DND-41 (cell line): ENCODE measurements at regions not wholly inside any gene's neighbourhood (a gene's known extent, or its start where the extent isn't known, plus 50 kb on each side); places are given as distances from the start of the nearest gene placed in this dataset.

ENCODE experiments used
- ATAC-seq: fragments of 200-7000 bp; cut with Tn5 transposase; 3 replicates; pipeline ENCODE4 v1.9.1; 2021; ENCODE audit warnings: low read depth; ENCODE audit not compliant: insufficient read depth
- DNase-seq: peaks from one replicate; pipeline ENCODE4 v3.0.0-alpha.2; 2020
- H2AFZ ChIP-seq: 2 replicates; pipeline ENCODE4 v1.6.0; 2012; ENCODE audit warnings: low read depth, low read length
- H3K27ac ChIP-seq: 2 replicates; pipeline ENCODE4 v1.5.1; 2012; ENCODE audit warnings: low read length, inconsistent platforms
- H3K27me3 ChIP-seq: fragments of 200-600 bp; sonication (generic); 2 replicates; pipeline ENCODE4 v1.6.0; 2012; ENCODE audit warnings: low read length, mild to moderate bottlenecking, inconsistent platforms; ENCODE audit not compliant: insufficient read depth, poor library complexity
- H3K36me3 ChIP-seq: 2 replicates; pipeline ENCODE4 v1.5.1; 2012; ENCODE audit warnings: low read length, inconsistent platforms; ENCODE audit not compliant: insufficient read depth
- H3K4me1 ChIP-seq: 2 replicates; pipeline ENCODE4 v1.5.1; 2012; ENCODE audit warnings: mild to moderate bottlenecking, low read length; ENCODE audit not compliant: insufficient read depth
- H3K4me2 ChIP-seq: 2 replicates; pipeline ENCODE4 v1.6.0; 2012; ENCODE audit warnings: mild to moderate bottlenecking, moderate library complexity, low read length, inconsistent platforms; ENCODE audit not compliant: insufficient read depth
- H3K4me3 ChIP-seq, 2 experiments: fragments of 200-600 bp in 1 of 2; shearing (Covaris generic) in 1 of 2; 2 replicates each; pipeline ENCODE4 v1.5.1; 2012 to 2016; ENCODE audit warnings: inconsistent platforms in 2 of 2, low read length in 2 of 2, mild to moderate bottlenecking in 2 of 2, low read depth in 1 of 2, moderate library complexity in 1 of 2
- H3K79me2 ChIP-seq: 2 replicates; pipeline ENCODE4 v1.6.0; 2012; ENCODE audit warnings: low read length, inconsistent platforms; ENCODE audit not compliant: insufficient read depth
- H3K9ac ChIP-seq: 2 replicates; pipeline ENCODE4 v1.6.0; 2012; ENCODE audit warnings: low read depth, mild to moderate bottlenecking, inconsistent platforms, low read length, moderate library complexity
- H3K9me3 ChIP-seq: 2 replicates; pipeline ENCODE4 v1.5.1; 2012; ENCODE audit warnings: low read length, moderate library complexity, mild to moderate bottlenecking, inconsistent platforms; ENCODE audit not compliant: insufficient read depth, severe bottlenecking
- H4K20me1 ChIP-seq: 2 replicates; pipeline ENCODE4 v1.6.0; 2012; ENCODE audit warnings: low read length; ENCODE audit not compliant: insufficient read depth
- EZH2 ChIP-seq: IDR thresholded peaks from 3 replicates; pipeline ENCODE4 v1.6.1; 2012; ENCODE audit warnings: borderline replicate concordance, low read depth, mild to moderate bottlenecking, moderate library complexity, low read length, inconsistent platforms; ENCODE audit not compliant: severe bottlenecking
- TF ChIP-seq, protein P1 (sequence below): IDR thresholded peaks from 2 replicates; pipeline ENCODE4 v1.5.1; 2012; ENCODE audit warnings: borderline replicate concordance, low read length, moderate library complexity, mild to moderate bottlenecking; ENCODE audit not compliant: poor library complexity, severe bottlenecking; ENCODE audit errors: extremely low read depth

DNA sequence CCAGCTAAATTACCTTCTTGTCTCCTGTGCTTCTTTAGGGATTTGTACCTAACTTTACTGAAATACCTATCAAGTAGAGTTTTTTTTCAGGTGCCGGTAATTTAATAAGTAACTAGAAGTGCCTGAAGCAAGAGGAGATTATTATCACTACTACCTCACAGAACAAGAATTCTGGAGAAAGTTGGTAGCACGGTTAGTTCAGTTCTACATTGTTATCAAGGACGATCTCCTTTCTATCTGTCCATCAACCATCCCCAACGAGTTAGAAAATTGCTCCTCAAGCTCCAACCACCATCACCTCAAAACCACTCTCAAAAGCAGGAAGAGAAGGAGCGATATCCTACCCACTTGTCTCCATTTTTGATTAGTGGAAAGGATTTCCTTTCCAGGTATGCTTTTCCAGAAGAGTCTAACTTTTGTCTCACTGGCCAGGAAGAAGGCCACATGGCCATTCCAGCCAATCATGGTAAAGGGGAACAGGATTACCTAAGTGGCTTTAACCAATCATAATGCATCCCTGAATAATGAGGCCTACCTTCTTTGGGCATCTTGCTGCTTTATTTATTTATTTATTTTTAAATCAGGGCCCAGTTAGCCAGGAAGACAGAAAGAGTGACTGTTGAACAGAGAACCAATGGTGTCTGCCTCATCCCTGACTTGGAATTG, 265.2 kb downstream of the SNX13 start:
- Histone ChIP-seq H3K9me3 (no peaks in the 10 kb centered on the region), H3K4me1 (no peaks in the 10 kb centered on the region), H3K36me3 (no peaks in the 10 kb centered on the region), H3K79me2 (no peaks in the 10 kb centered on the region), H3K4me2 (no peak overlapping the region), H3K4me3 (no peak overlapping the region), H3K27me3 (no peaks in the 10 kb centered on the region), H2AFZ (no peak overlapping the region), H4K20me1 (no peaks in the 10 kb centered on the region), H3K9ac (no peak overlapping the region), H3K27ac (no peak overlapping the region)
- TF ChIP-seq EZH2: no peak
- TF ChIP-seq, protein P1, sequence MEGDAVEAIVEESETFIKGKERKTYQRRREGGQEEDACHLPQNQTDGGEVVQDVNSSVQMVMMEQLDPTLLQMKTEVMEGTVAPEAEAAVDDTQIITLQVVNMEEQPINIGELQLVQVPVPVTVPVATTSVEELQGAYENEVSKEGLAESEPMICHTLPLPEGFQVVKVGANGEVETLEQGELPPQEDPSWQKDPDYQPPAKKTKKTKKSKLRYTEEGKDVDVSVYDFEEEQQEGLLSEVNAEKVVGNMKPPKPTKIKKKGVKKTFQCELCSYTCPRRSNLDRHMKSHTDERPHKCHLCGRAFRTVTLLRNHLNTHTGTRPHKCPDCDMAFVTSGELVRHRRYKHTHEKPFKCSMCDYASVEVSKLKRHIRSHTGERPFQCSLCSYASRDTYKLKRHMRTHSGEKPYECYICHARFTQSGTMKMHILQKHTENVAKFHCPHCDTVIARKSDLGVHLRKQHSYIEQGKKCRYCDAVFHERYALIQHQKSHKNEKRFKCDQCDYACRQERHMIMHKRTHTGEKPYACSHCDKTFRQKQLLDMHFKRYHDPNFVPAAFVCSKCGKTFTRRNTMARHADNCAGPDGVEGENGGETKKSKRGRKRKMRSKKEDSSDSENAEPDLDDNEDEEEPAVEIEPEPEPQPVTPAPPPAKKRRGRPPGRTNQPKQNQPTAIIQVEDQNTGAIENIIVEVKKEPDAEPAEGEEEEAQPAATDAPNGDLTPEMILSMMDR: no peak
- ATAC-seq (no peak), DNase-seq (no peak)

DNA sequence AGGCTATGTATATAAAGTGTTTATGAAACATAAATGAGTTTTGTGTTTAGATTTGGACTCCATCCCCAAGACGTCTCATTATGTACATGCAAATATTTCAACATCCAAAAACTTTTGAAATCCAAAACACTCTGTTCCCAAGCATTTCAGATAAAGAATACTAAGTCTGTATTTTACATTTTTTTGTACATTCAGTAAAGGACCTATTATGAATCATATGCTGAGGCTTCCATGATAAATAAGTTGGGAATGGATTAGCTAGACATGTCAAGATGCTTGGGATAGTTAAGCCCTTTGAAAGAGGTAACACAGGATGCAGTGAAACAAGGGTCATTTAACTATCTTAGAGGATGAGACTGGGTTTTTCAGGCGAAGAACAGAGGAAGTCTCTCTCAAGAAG, 262.9 kb downstream of the SNX13 start:
- Histone ChIP-seq H3K4me3 (no peak overlapping the region), H3K27me3 (no peaks in the 10 kb centered on the region), H3K36me3 (no peaks in the 10 kb centered on the region), H3K9me3 (no peaks in the 10 kb centered on the region), H3K79me2 (no peaks in the 10 kb centered on the region), H3K27ac (no peak overlapping the region), H2AFZ (no peak overlapping the region), H3K4me1 (no peaks in the 10 kb centered on the region), H3K9ac (no peak overlapping the region), H3K4me2 (no peak overlapping the region), H4K20me1 (no peaks in the 10 kb centered on the region)
- TF ChIP-seq, protein P1: no peak
- TF ChIP-seq EZH2: no peak
- ATAC-seq (no peak), DNase-seq (no peak)

DNA sequence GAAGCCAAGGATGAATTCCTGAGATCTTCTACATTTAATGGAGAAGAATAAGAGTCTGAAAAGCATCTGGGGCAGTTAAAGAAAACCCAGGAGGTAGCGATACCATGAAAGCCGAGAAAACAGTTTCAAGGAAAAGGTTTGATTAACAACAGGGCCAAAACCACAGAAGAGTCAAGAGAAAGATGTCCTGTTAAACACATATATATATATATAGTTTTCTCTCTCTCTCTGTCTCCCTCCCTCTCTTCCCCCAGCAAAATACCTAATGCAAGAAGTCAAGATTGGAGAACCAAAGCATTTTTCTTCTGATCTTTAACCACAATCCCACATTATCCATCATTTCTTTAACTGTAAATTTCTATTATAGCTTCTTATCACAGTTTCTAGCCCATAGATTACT, 261.4 kb downstream of the SNX13 start:
- TF ChIP-seq, protein P1: no peak
- no peak for TF ChIP-seq EZH2
- no peaks in the 10 kb centered on the region for H3K9me3 ChIP-seq
- no peaks in the 10 kb centered on the region for H3K79me2 ChIP-seq
- ATAC-seq (no peak), DNase-seq (no peak)
- no peak overlapping the region for H3K27ac ChIP-seq
- H3K4me2 ChIP-seq: no peak overlapping the region
- no peaks in the 10 kb centered on the region for H3K27me3 ChIP-seq
- H4K20me1 ChIP-seq: no peaks in the 10 kb centered on the region
- H2AFZ ChIP-seq: no peak overlapping the region
- H3K36me3 ChIP-seq: no peaks in the 10 kb centered on the region
- no peak overlapping the region for H3K4me3 ChIP-seq
- H3K9ac ChIP-seq: no peak overlapping the region
- H3K4me1 ChIP-seq: no peaks in the 10 kb centered on the region
